NCI-H146 treated with DMSO at 0.1 percent for 48 hours (cell line): ENCODE measurements at regions not wholly inside any gene's neighbourhood (a gene's known extent, or its start where the extent isn't known, plus 50 kb on each side); places are given as distances from the start of the nearest gene placed in this dataset.

Experiments used
- DNase-seq: peaks from one replicate; lab custom pipeline; 2025; ENCODE audit not compliant: unreplicated experiment; lab: John Stamatoyannopoulos, UW

GRCh38 chr6:165229216-165229615, 80.2 kb downstream of the C6orf118 start:
- no peak for DNase-seq

DNA sequence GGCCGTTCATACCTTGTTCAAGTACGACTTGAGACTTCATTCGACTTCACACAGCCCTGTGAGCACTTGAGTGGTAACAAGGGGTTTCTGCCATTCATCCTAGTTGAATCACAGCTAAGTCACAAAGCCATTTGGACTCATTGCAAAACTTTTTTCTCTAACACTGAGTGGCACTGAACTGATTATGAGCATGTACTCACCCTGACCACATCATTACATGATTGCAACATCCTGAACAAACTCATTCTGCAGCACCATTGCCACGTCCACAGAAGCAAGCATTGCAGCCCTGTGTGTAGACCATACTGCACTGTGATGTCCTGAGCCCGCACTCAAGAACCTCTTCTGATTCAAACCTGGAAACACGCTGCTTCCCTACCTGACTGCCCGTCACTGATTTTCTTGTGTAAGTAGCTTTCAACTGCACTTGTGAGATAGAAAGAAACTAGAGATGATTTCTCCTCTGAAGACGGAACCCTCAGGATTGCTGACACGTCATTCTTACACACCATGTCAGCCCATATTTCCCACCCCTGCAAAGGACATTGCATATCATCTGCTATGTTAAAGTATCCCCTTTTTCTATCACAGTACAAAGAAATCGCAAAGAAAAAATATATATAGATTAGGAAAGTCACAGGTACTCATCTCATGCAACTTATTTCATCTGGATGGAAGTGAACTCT, 81.6 kb downstream of the C6orf118 start:
- DNase-seq: no peak

DNA sequence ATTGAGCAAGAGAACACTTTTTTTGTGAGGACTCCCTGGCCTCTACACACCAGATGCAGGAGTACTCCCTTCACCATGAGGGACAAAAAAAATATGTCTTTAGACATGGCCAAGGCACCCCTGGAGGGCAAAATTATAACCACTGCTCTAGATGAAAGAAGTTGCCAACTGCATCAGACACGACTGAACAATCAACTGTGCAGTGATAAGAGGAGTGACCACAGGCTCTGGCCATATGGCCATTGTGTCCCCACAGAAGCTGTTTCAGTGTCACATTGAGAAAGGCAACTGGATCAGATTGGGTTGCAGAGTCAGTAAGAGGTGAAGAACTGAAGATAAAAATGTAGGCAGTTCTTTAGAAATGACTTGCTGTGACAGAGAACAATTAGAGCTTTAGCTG, 85.7 kb downstream of the C6orf118 start:
- DNase-seq: no peak

- DNase-seq: no peak
Measured at GRCh38 chr6:165223101-165223500, 86.3 kb downstream of the C6orf118 start.

DNA sequence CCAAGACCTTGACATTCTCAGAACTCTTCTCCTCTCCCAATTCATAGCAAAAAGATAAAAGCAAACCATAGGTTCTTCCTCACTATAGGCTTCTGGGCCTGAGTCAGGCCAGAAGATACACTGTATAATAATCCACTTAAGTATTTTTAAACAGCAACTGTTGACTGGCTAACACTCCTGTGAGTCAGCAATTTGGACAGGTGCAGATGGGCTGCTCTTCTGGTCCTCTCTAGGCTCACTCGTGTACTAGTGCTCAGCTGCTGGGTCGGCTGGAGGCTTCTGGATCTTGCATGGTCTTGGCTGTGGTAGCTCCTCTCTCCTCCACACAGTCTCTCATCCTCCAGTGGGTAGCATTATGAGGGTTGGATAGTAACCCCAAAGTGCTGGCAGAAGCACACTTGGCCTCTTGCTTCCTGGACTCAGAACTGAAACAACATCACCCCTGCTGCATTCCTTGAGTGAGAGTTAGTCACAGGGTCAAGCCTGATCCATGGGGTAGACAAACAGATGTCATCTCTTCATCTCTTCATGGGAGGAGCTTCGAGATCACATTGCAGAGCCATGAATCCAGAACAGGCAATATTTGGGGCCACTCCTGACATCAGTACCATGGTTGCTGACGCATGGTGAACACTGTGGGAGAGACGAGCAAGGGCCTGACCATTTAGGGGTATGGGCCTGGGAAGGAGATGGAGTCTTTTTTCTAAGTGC, 86.9 kb downstream of the C6orf118 start:
- DNase-seq: no peak

DNA sequence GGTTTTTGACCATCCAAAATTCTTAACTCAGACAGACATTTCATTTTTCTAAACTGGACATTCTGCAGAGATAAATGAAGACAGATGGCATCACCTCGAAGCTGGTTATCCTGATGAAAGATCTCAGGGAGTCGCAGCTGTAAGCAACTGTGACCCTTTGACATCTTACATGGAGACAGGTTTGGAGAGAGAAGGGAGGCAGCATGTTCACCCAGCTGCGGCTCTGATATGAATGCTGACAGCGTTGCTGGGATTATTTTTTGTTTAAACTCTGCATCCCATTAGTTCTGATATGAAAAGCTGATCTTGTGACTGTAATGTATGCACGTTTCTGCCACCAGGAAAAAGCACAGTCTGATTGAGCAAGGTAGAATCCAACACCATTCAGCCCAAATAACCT, 89.4 kb downstream of the C6orf118 start:
- DNase-seq: no peak

- DNase-seq: no peak
Measured at GRCh38 chr6:165219629-165220028, 89.8 kb downstream of the C6orf118 start.

DNA sequence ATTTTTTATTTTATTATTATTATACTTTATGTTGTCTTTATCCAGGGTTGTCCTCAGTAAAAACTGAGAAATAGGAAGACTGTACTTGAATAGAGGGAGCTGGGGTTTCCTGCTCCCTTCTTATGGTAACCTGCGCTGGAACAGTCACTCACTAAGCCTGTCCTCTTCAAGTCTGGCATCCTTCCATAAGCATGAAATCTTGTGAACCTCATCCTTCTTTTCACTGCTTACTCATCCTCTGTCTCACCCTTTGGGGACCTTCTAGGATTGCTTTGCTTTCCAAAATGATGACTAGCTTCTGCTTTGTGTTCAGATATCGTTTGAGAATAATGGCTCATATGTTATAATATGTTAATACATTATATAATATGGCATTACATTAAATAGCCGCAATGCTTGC, 90.6 kb downstream of the C6orf118 start:
- DNase-seq: no peak

GRCh38 chr6:165206798-165207197, 102.6 kb downstream of the C6orf118 start:
- DNase-seq: no peak

DNA sequence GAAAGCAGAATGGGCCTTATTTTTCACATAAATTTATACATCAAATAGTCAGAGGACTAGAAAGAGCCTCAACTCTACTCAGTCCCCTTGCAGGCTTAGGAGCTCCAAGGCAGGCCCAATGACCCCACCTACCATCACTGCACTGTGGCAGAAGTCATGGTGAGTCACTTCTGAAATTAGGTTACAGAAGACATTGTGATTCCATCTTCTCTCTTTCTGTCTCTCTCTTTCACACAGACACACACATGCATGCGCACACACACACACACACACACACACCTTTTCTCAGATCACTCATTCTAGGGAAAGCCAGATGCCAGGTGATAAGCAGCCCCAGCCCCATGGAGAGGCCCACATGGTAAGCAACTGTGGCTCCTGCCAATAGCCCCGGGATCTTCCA, 103.8 kb downstream of the C6orf118 start:
- DNase-seq: no peak

GRCh38 chr6:165204807-165205545, 104.4 kb downstream of the C6orf118 start:
- DNase-seq: no peak

DNA sequence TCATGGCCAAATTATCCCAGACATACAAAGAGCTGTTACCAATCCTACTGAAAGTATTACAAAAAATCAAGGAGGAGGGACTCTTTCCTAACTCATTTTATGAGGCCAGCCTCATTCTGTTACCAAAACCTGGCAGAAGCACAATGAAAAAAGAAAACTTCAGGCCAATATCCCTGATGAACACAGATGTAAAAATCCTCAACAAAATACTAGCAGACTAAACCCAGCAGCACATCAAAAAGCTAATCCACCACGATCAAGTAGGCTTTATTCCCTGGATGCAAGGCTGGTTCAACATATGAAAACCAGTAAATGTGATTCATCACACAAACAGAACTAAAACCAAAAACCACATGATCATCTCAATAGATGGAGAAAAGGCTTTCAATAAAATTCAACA, 109.2 kb downstream of the C6orf118 start:
- no peak for DNase-seq

- no peak for DNase-seq
Measured at GRCh38 chr6:165191461-165191860, 117.9 kb downstream of the C6orf118 start.

DNA sequence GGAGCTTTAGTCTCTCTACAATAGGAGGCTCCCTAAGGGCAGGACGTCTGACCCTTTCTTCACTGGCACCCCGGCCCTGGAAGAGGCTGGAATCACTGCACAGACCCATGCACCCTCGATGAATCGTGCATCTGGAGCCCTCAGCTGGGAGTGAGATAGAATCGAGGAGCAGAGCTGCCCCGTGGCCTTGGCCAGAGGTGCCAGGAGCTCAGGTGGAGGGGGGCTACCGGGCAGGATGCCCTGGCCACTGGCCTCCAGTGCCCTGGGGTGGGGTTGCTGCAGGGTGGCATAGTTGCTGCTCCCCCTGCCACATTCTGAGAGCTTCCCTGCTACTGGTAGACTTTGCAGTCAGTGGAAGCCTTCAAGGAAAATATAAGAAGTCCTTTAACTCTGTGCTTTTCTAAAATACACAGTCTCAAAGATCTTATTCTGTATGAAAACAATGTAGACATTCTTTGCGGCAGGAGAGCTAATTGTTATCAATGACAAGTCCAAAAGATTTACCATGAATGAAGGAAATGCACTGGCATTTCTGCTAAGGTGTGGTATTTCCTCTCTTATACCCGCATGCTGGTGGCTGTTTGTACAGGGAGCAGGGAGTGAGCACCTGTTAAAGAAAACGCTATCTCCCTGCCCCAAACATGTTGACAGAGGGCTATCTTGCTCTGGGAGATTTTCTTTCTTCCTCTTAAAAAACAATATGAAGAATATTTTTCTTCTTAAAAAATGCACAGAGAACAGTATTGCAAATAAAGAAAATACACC, 122.8 kb downstream of the C6orf118 start:
- DNase-seq: no peak

- DNase-seq: no peak
Measured at GRCh38 chr6:165186041-165186440, 123.4 kb downstream of the C6orf118 start.

DNA sequence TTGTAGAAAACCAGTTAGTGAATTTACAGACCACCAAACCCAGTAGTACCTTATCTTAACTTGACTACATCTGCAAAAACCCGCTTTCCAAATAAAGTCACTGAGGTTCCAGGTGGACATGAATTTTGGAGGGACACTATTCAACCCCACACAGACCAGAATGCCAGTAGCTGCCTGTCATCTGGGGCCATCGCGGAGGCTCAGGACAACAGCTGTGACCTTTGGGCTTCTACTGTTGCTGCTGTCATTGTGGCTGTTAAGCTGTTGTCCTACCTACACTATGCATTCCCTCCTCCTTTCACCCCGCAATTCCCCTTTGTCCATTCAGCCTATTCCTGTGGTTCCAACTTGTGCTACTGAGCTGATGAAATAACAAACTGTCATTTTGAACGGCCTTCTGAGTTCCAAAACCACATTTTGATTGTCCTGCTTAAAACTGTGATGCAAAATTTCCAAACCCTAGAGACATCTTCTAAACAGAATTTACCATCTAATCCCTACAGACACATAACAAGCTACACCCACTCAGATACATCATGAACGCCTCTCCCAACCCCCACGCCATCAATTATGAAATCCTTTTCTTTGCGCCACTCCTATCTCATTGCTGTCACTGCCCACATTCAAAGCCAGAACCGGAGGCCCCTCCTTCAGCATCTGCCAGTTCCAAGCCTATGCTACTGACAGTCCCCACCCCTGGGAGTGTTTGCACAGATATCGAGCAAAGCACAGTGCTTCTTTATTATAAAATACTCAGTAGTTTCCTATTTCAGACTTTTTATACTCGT, 125.0 kb downstream of the C6orf118 start:
- no peak for DNase-seq

DNA sequence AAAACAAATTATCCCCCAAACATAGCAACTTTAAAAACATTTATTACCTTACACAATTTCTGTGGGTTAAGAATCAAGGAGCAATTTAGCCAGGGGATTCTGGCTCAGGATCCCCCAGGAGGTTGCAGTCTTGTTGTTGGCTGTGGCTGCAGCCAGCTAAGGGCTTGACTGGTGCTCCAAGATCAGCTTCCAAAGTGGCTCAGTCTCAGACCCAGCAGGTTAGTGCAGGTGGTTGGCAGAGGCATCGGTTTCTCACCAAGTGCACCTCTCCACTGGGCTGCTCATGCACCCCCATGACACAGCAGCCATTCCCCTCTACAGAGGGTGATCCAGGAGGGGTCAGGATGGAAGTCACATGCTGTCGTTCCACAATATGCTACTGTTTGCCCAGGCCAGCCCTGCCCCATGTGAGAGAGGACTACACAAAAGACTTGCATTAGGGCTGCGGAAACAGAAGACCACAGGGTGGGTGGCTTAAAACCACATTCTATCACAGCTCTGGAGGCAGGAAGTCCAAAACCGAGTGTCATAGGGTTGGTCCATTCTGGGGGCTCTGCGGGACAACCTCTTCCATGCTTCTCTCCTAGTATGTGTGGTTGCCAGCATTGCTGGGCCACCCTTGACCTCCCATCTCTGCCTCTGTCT, 125.8 kb downstream of the C6orf118 start:
- DNase-seq: no peak

DNA sequence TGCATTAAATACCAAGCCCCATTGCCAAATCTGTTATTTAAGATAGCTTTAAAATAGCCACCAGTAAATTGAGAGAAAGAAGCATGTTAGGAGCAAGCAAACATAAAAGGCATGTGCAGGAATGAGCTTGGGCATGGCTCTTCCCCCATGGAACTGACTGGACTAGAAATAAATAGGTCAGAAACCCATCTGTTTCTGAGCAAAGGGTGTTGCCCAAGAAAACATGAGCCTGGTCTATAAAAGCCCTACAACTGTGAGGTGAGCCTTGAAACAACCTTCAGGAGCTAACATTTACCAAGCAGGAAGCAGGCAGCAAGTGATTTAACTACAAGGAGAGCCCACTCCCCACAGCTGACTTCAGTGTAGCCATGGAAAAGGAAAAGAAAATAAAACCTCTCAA, 126.3 kb downstream of the C6orf118 start:
- DNase-seq: no peak

- DNase-seq: no peak
Measured at GRCh38 chr6:165181951-165182414, 127.4 kb downstream of the C6orf118 start.

- no peak for DNase-seq
Measured at GRCh38 chr6:165178056-165178455, 131.3 kb downstream of the C6orf118 start.
